Endothelial cell of umbilical vein (primary cell): ENCODE measurements at regions not wholly inside any gene's neighbourhood (a gene's known extent, or its start where the extent isn't known, plus 50 kb on each side); places are given as distances from the start of the nearest gene placed in this dataset.

ENCODE experiments used
- BruUV-seq: library from RNA; stranded (reverse); fragments of 400-500 nt; replicated peaks from 2 replicates; lab custom pipeline; 2021; lab: Mats Ljungman, UMichigan
- CTCF ChIA-PET: fragments of 300-600, 350-600 bp; sonication (Branson Sonifier 250); formaldehyde crosslinking; loops from one replicate; lab custom pipeline; 2021; ENCODE audit warnings: antibody characterized with exemption, inconsistent platforms; lab: Charles Lee
- POLR2A ChIA-PET: fragments of 300-600, 350-600 bp; sonication (Branson Sonifier 250); formaldehyde crosslinking; loops from one replicate; lab custom pipeline; 2021; ENCODE audit warnings: antibody characterized with exemption, inconsistent platforms; lab: Charles Lee
- DNase-seq: peaks from one replicate; pipeline ENCODE4 v3.0.0-alpha.2; 2011; ENCODE audit warnings: low read depth, low spot score
- FAIRE-seq: peaks from 2 replicates; lab custom pipeline; 2011; peaks lifted over from hg19 to GRCh38; lab: Jason Lieb, UNC
- H2AFZ ChIP-seq: 2 replicates; pipeline ENCODE4 v1.6.0; 2012; ENCODE audit warnings: low read depth, low read length, control low read depth, inconsistent platforms
- H3K27ac ChIP-seq: 2 replicates; pipeline ENCODE4 v1.5.1; 2011; ENCODE audit warnings: low read depth, mild to moderate bottlenecking, control low read depth, low read length, moderate library complexity; ENCODE audit not compliant: insufficient read depth
- H3K27me3 ChIP-seq, 2 experiments: 2 replicates each; pipeline versions ENCODE4 v1.6.0 to v1.6.1; 2011; ENCODE audit warnings: low read length in 2 of 2, mixed read lengths in 1 of 2; ENCODE audit not compliant: control insufficient read depth in 2 of 2, insufficient read depth in 2 of 2
- H3K36me3 ChIP-seq, 2 experiments: 2 replicates in 1 of 2; 3 replicates in 1 of 2; pipeline ENCODE4 v1.5.1; 2011; ENCODE audit warnings: low read length in 2 of 2, mild to moderate bottlenecking in 1 of 2, moderate library complexity in 1 of 2; ENCODE audit not compliant: control insufficient read depth in 2 of 2, insufficient read depth in 2 of 2; ENCODE audit errors: extremely low read depth in 1 of 2
- H3K4me1 ChIP-seq: 3 replicates; pipeline ENCODE4 v1.5.1; 2011; ENCODE audit warnings: mild to moderate bottlenecking, low read length; ENCODE audit not compliant: control insufficient read depth, insufficient read depth; ENCODE audit errors: extremely low read depth
- H3K4me2 ChIP-seq: 2 replicates; pipeline ENCODE4 v1.6.1; 2011; ENCODE audit warnings: low read length, control low read depth, mixed read lengths; ENCODE audit not compliant: insufficient read depth
- H3K4me3 ChIP-seq, 3 experiments: fragments of 200-600 bp in 1 of 3; sonication (generic), shearing (Covaris generic) in 1 of 3; replicated peaks in 1 of 3; 2 replicates each; pipeline ENCODE4 v1.5.1; 2011 to 2016; ENCODE audit warnings: control low read depth in 3 of 3, low read length in 3 of 3, mild to moderate bottlenecking in 2 of 3, inconsistent platforms in 1 of 3, low read depth in 1 of 3, moderate library complexity in 1 of 3; ENCODE audit not compliant: insufficient read depth in 1 of 3
- H3K79me2 ChIP-seq: 2 replicates; pipeline ENCODE4 v1.6.0; 2012; ENCODE audit warnings: low read length, inconsistent platforms; ENCODE audit not compliant: control insufficient read depth, insufficient read depth
- H3K9ac ChIP-seq: replicated peaks from 2 replicates; pipeline ENCODE3; 2011; ENCODE audit warnings: low read length, control low read depth; ENCODE audit not compliant: insufficient read depth; ENCODE audit errors: extremely low read depth
- H3K9me1 ChIP-seq: replicated peaks from 3 replicates; pipeline ENCODE4 v1.6.0; 2011; ENCODE audit warnings: mild to moderate bottlenecking, low read length; ENCODE audit not compliant: control insufficient read depth, insufficient read depth; ENCODE audit errors: extremely low read depth
- H3K9me3 ChIP-seq: replicated peaks from 2 replicates; pipeline ENCODE4 v1.5.1; 2012; ENCODE audit warnings: low read length, inconsistent platforms; ENCODE audit not compliant: control insufficient read depth, insufficient read depth
- H4K20me1 ChIP-seq: replicated peaks from 2 replicates; pipeline ENCODE3; 2011; ENCODE audit warnings: mild to moderate bottlenecking, low read length; ENCODE audit not compliant: control insufficient read depth, insufficient read depth; ENCODE audit errors: extremely low read depth
- EZH2 ChIP-seq: IDR thresholded peaks from 2 replicates; pipeline ENCODE4 v1.6.1; 2012; ENCODE audit warnings: borderline replicate concordance, low read depth, mild to moderate bottlenecking, moderate library complexity, low read length, inconsistent platforms; ENCODE audit not compliant: severe bottlenecking
- FOS ChIP-seq: IDR thresholded peaks from 2 replicates; pipeline ENCODE4 v1.6.1; 2011; ENCODE audit warnings: mild to moderate bottlenecking, low read length, moderate library complexity, borderline replicate concordance; ENCODE audit not compliant: insufficient read depth
- GATA2 ChIP-seq: IDR thresholded peaks from 2 replicates; pipeline ENCODE4 v1.7.0; 2011; ENCODE audit warnings: low read depth, mild to moderate bottlenecking, moderate library complexity, mixed read lengths, low read length; ENCODE audit not compliant: insufficient read length, insufficient read depth
- JUN ChIP-seq: IDR thresholded peaks from 2 replicates; pipeline ENCODE4 v1.6.1; 2011; ENCODE audit warnings: borderline replicate concordance, low read depth; ENCODE audit not compliant: insufficient read length, insufficient read depth
- MYC ChIP-seq: IDR thresholded peaks from one replicate; pipeline ENCODE4 v1.6.1; 2011; ENCODE audit warnings: mild to moderate bottlenecking, low read depth, low read length
- POLR2A ChIP-seq: IDR thresholded peaks from 2 replicates; pipeline ENCODE4 v1.6.1; 2012; ENCODE audit warnings: low read depth, mild to moderate bottlenecking, control low read depth, low read length
- POLR2AphosphoS5 ChIP-seq: IDR thresholded peaks from 2 replicates; pipeline ENCODE4 v1.6.1; 2012; ENCODE audit warnings: low read depth, mild to moderate bottlenecking, control low read depth, low read length, moderate library complexity; ENCODE audit not compliant: insufficient read depth
- dilution Hi-C: fragments of 300-500 bp; cut with MboI; formaldehyde crosslinking; loops from one replicate; pipeline ENCODE4 v1.15.0; 2019; ENCODE audit warnings: low sequenced_read_pairs; ENCODE audit not compliant: extremely low pct_ligation_motif_present
- intact Hi-C: fragments of 100-400 bp; cut with micrococcal nuclease; formaldehyde crosslinking; loops from one replicate; pipeline ENCODE4 v1.10.0; 2022
- TF ChIP-seq, protein P1 (sequence below), 2 donors: IDR thresholded peaks; 1 replicate in 1 of 2; 2 replicates in 1 of 2; pipeline ENCODE4 v1.5.1; 2011; ENCODE audit warnings: low read length in 2 of 2, mild to moderate bottlenecking in 2 of 2, moderate library complexity in 2 of 2, control low read depth in 1 of 2, inconsistent platforms in 1 of 2, low read depth in 1 of 2; ENCODE audit not compliant: insufficient read depth in 1 of 2; ENCODE audit errors: extremely low read depth in 1 of 2
- TF ChIP-seq, protein P2 (sequence below): IDR thresholded peaks from 2 replicates; pipeline ENCODE4 v1.6.1; 2011; ENCODE audit not compliant: insufficient read depth, insufficient read length

DNA sequence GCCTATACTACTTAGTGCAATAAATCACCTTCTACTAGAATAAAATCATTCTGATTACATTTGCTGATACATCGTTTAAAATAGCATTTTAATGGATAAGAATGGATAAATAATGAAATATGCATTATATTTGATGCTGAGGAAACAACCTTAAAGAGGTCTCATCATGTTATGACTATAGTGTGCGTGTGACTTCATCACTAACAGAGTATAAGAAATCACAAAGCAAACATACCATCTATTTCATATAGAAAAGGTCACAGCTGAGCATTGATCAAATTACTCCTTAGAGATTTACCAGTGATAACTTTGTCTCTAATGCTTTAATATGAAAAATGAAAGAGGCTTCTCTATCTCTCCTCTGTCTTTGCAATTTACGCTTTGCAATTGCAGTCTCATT lies 1620.3 kb upstream of the SLC10A2 start:
- H4K20me1 ChIP-seq = no peaks in the 10 kb centered on the region
- FAIRE-seq = no peak
- no peak overlapping the region for H3K4me3 ChIP-seq
- BruUV-seq = no TSS peak
- ChIA-PET POLR2A (no interaction called here), CTCF (no interaction called here)
- H3K27ac ChIP-seq = no peak overlapping the region
- no peaks in the 10 kb centered on the region for H3K27me3 ChIP-seq
- dilution Hi-C loops (no loop called here), intact Hi-C loops (no loop called here)
- no peaks in the 10 kb centered on the region for H3K36me3 ChIP-seq
- no peaks in the 10 kb centered on the region for H3K4me1 ChIP-seq
- no peaks in the 10 kb centered on the region for H3K79me2 ChIP-seq
- H2AFZ ChIP-seq = no peak overlapping the region
- H3K4me2 ChIP-seq = no peak overlapping the region
- no peaks in the 10 kb centered on the region for H3K9me1 ChIP-seq
- no peaks in the 10 kb centered on the region for H3K9me3 ChIP-seq
- no peak overlapping the region for H3K9ac ChIP-seq
- no peak for TF ChIP-seq POLR2AphosphoS5
- TF ChIP-seq MYC = no peak
- TF ChIP-seq POLR2A = no peak
- TF ChIP-seq GATA2 = no peak
- TF ChIP-seq, protein P1, sequence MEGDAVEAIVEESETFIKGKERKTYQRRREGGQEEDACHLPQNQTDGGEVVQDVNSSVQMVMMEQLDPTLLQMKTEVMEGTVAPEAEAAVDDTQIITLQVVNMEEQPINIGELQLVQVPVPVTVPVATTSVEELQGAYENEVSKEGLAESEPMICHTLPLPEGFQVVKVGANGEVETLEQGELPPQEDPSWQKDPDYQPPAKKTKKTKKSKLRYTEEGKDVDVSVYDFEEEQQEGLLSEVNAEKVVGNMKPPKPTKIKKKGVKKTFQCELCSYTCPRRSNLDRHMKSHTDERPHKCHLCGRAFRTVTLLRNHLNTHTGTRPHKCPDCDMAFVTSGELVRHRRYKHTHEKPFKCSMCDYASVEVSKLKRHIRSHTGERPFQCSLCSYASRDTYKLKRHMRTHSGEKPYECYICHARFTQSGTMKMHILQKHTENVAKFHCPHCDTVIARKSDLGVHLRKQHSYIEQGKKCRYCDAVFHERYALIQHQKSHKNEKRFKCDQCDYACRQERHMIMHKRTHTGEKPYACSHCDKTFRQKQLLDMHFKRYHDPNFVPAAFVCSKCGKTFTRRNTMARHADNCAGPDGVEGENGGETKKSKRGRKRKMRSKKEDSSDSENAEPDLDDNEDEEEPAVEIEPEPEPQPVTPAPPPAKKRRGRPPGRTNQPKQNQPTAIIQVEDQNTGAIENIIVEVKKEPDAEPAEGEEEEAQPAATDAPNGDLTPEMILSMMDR (IDR thresholded peaks at IDR 0.05; ENCODE audit: extremely low read depth in 1 of 2, insufficient read depth in 1 of 2, low read depth in 1 of 2, low read length in 2 of 2) = no peak
- TF ChIP-seq FOS = no peak
- TF ChIP-seq, protein P2, sequence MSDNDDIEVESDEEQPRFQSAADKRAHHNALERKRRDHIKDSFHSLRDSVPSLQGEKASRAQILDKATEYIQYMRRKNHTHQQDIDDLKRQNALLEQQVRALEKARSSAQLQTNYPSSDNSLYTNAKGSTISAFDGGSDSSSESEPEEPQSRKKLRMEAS = no peak
- no peak for TF ChIP-seq JUN
- TF ChIP-seq EZH2 = no peak
- no peak for DNase-seq
